Neural progenitor cell (in vitro differentiated cells): ENCODE measurements at regions not wholly inside any gene's neighbourhood (a gene's known extent, or its start where the extent isn't known, plus 50 kb on each side); places are given as distances from the start of the nearest gene placed in this dataset.
A peak's percentile ranks its signal among the peaks of the same experiment; 100 is the strongest.

Source experiments
- DNase-seq: peaks from one replicate; pipeline ENCODE4 v3.0.0-alpha.2; 2016; ENCODE audit warnings: low spot score
- H2AFZ ChIP-seq: fragments of 200-600 bp; sonication (generic); replicated peaks from 2 replicates; pipeline ENCODE4 v1.6.1; 2016; ENCODE audit warnings: antibody characterized with exemption
- H3F3A ChIP-seq: fragments of 200-600 bp; sonication (generic); 2 replicates; pipeline ENCODE4 v1.6.1; 2016; ENCODE audit warnings: antibody characterized with exemption, low read depth
- H3K27ac ChIP-seq: fragments of 200-600 bp; sonication (generic); 2 replicates; pipeline ENCODE4 v1.5.1; 2016; ENCODE audit warnings: mild to moderate bottlenecking
- H3K27me3 ChIP-seq: fragments of 200-600 bp; sonication (generic); 2 replicates; pipeline ENCODE4 v1.6.1; 2016; ENCODE audit warnings: mild to moderate bottlenecking, moderate library complexity
- H3K36me3 ChIP-seq: fragments of 200-600 bp; sonication (generic); 2 replicates; pipeline ENCODE4 v1.5.1; 2016
- H3K4me1 ChIP-seq: fragments of 200-600 bp; sonication (generic); 2 replicates; pipeline ENCODE4 v1.6.1; 2016; ENCODE audit warnings: mixed run types
- H3K4me2 ChIP-seq: fragments of 200-600 bp; sonication (generic); 2 replicates; pipeline ENCODE4 v1.6.1; 2016
- H3K4me3 ChIP-seq: fragments of 200-600 bp; sonication (generic); 2 replicates; pipeline ENCODE4 v1.5.1; 2016
- H3K79me2 ChIP-seq: fragments of 200-600 bp; sonication (generic); 2 replicates; pipeline ENCODE4 v1.6.1; 2016; ENCODE audit warnings: low read depth
- H3K9ac ChIP-seq: fragments of 200-600 bp; sonication (generic); 2 replicates; pipeline ENCODE4 v1.6.1; 2016
- H3K9me3 ChIP-seq: fragments of 200-600 bp; sonication (generic); 2 replicates; pipeline ENCODE4 v1.5.1; 2016; ENCODE audit warnings: low read depth
- H4K20me1 ChIP-seq: fragments of 200-600 bp; sonication (generic); 2 replicates; pipeline ENCODE4 v1.6.1; 2016; ENCODE audit warnings: low read depth
- H3K27ac Mint-ChIP-seq: 3 replicates; pipeline ENCODE4 v1.8.0; 2021; ENCODE audit warnings: mixed read lengths
- H3K27me3 Mint-ChIP-seq: 2 replicates; pipeline ENCODE4 v1.8.0; 2022; ENCODE audit warnings: low read depth, mild to moderate bottlenecking, inconsistent platforms, moderate library complexity, mixed read lengths; ENCODE audit not compliant: insufficient read depth
- H3K36me3 Mint-ChIP-seq: 3 replicates; pipeline ENCODE4 v1.8.0; 2021; ENCODE audit warnings: mixed read lengths
- H3K4me1 Mint-ChIP-seq: 3 replicates; pipeline ENCODE4 v1.8.0; 2021; ENCODE audit warnings: mixed read lengths
- H3K4me3 Mint-ChIP-seq: 3 replicates; pipeline ENCODE4 v1.8.0; 2021; ENCODE audit warnings: mild to moderate bottlenecking, moderate library complexity, mixed read lengths
- H3K9me3 Mint-ChIP-seq: 3 replicates; pipeline ENCODE4 v1.8.0; 2020; ENCODE audit warnings: mixed read lengths
- EZH2 ChIP-seq: fragments of 200-600 bp; sonication (generic); IDR thresholded peaks from 2 replicates; pipeline ENCODE4 v1.6.1; 2017; ENCODE audit warnings: antibody characterized with exemption, mild to moderate bottlenecking, moderate library complexity
- EZH2phosphoT487 ChIP-seq: fragments of 200-600 bp; sonication (generic); IDR thresholded peaks from 2 replicates; pipeline ENCODE4 v1.6.1; 2017; ENCODE audit warnings: antibody characterized with exemption
- TF ChIP-seq, protein P1 (sequence below): fragments of 200-600 bp; sonication (generic); IDR thresholded peaks from 2 replicates; pipeline ENCODE4 v1.5.1; 2017; ENCODE audit warnings: antibody characterized with exemption, mild to moderate bottlenecking

GRCh38 chr9:38216572-38216971 is 147.5 kb upstream of the SHB start:
- no peaks in the 10 kb centered on the region for H3K36me3 Mint-ChIP-seq
- Histone ChIP-seq H4K20me1 (no peaks in the 10 kb centered on the region), H3K9me3 (no peaks in the 10 kb centered on the region), H3K4me1 (peaks cover 35% of the 10 kb centered on the region), H3K4me3 (no peak overlapping the region), H3K79me2 (no peaks in the 10 kb centered on the region), H3K36me3 (no peaks in the 10 kb centered on the region), H3K27me3 (peaks cover 92% of the 10 kb centered on the region), H3K27ac (no peak overlapping the region), H3K9ac (no peak overlapping the region), H2AFZ (no peak overlapping the region), H3K4me2 (no peak overlapping the region), H3F3A (peaks cover 39% of the 10 kb centered on the region)
- no peak overlapping the region for H3K4me3 Mint-ChIP-seq
- TF ChIP-seq EZH2phosphoT487: no peak
- no peak for TF ChIP-seq EZH2
- TF ChIP-seq, protein P1, sequence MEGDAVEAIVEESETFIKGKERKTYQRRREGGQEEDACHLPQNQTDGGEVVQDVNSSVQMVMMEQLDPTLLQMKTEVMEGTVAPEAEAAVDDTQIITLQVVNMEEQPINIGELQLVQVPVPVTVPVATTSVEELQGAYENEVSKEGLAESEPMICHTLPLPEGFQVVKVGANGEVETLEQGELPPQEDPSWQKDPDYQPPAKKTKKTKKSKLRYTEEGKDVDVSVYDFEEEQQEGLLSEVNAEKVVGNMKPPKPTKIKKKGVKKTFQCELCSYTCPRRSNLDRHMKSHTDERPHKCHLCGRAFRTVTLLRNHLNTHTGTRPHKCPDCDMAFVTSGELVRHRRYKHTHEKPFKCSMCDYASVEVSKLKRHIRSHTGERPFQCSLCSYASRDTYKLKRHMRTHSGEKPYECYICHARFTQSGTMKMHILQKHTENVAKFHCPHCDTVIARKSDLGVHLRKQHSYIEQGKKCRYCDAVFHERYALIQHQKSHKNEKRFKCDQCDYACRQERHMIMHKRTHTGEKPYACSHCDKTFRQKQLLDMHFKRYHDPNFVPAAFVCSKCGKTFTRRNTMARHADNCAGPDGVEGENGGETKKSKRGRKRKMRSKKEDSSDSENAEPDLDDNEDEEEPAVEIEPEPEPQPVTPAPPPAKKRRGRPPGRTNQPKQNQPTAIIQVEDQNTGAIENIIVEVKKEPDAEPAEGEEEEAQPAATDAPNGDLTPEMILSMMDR: no peak
- H3K27ac Mint-ChIP-seq: no peak overlapping the region
- DNase-seq: no peak
- H3K4me1 Mint-ChIP-seq: peaks cover 23% of the 10 kb centered on the region
- H3K27me3 Mint-ChIP-seq: peaks cover 2% of the 10 kb centered on the region
- H3K9me3 Mint-ChIP-seq: peaks cover 11% of the 10 kb centered on the region

- no peak overlapping the region for H3K4me3 ChIP-seq
- H3F3A ChIP-seq: peaks cover 39% of the 10 kb centered on the region
- DNase-seq: no peak
- H3K4me2 ChIP-seq: peak overlapping the region; percentile 66
- H3K79me2 ChIP-seq: no peaks in the 10 kb centered on the region
- TF ChIP-seq EZH2phosphoT487: no peak
- TF ChIP-seq, protein P1: no peak
- no peak for TF ChIP-seq EZH2
- Mint-ChIP-seq H3K36me3 (no peaks in the 10 kb centered on the region), H3K4me3 (no peak overlapping the region), H3K4me1 (peaks cover 26% of the 10 kb centered on the region), H3K9me3 (peaks cover 9% of the 10 kb centered on the region), H3K27ac (no peak overlapping the region), H3K27me3 (peaks cover 2% of the 10 kb centered on the region)
- H3K9me3 ChIP-seq: no peaks in the 10 kb centered on the region
- no peak overlapping the region for H3K9ac ChIP-seq
- peaks cover 87% of the 10 kb centered on the region for H3K27me3 ChIP-seq
- no peak overlapping the region for H3K27ac ChIP-seq
- peaks cover 35% of the 10 kb centered on the region for H3K4me1 ChIP-seq
- H2AFZ ChIP-seq: peak overlapping the region; percentile 4
- no peaks in the 10 kb centered on the region for H3K36me3 ChIP-seq
- no peaks in the 10 kb centered on the region for H4K20me1 ChIP-seq
Measured at GRCh38 chr9:38215465-38215864, 146.4 kb upstream of the SHB start.

- peak overlapping the region; percentile 8 for H3K4me3 ChIP-seq
- no peaks in the 10 kb centered on the region for H3K9me3 ChIP-seq
- Mint-ChIP-seq H3K36me3 (no peaks in the 10 kb centered on the region), H3K4me3 (no peak overlapping the region), H3K4me1 (peaks cover 26% of the 10 kb centered on the region), H3K9me3 (peaks cover 2% of the 10 kb centered on the region), H3K27ac (no peak overlapping the region), H3K27me3 (peaks cover 2% of the 10 kb centered on the region)
- H3K79me2 ChIP-seq: no peaks in the 10 kb centered on the region
- H3K9ac ChIP-seq: no peak overlapping the region
- peak overlapping the region; percentile 66 for H3K4me2 ChIP-seq
- H3F3A ChIP-seq: peaks cover 39% of the 10 kb centered on the region
- no peak overlapping the region for H3K27ac ChIP-seq
- H3K27me3 ChIP-seq: peaks cover 83% of the 10 kb centered on the region
- H3K36me3 ChIP-seq: no peaks in the 10 kb centered on the region
- H4K20me1 ChIP-seq: no peaks in the 10 kb centered on the region
- peaks cover 35% of the 10 kb centered on the region for H3K4me1 ChIP-seq
- TF ChIP-seq EZH2 (no peak), EZH2phosphoT487 (no peak)
- TF ChIP-seq, protein P1: no peak
- H2AFZ ChIP-seq: no peak overlapping the region
- peak; percentile 47 for DNase-seq
Measured at GRCh38 chr9:38214432-38214831, 145.4 kb upstream of the SHB start.
